H1 (cell line): ENCODE measurements at regions not wholly inside any gene's neighbourhood (a gene's known extent, or its start where the extent isn't known, plus 50 kb on each side); places are given as distances from the start of the nearest gene placed in this dataset.

Source experiments
- CTCF ChIA-PET: fragments of 300-600 bp; sonication (Branson Sonifier 250); formaldehyde crosslinking; loops from one replicate; lab custom pipeline; 2021; ENCODE audit not compliant: partially characterized antibody; lab: Charles Lee
- POLR2A ChIA-PET: fragments of 300-600 bp; sonication (Branson Sonifier 250); formaldehyde crosslinking; loops from one replicate; lab custom pipeline; 2021; ENCODE audit warnings: inconsistent platforms; ENCODE audit not compliant: partially characterized antibody; lab: Charles Lee
- DNase-seq, 2 experiments: peaks; one replicate each; pipeline versions ENCODE4 v3.0.0 to v3.0.0-alpha.2; 2010 to 2022; ENCODE audit warnings: low spot score in 2 of 2, low read depth in 1 of 2, mixed read lengths in 1 of 2
- FAIRE-seq: peaks from 2 replicates; lab custom pipeline; 2011; peaks lifted over from hg19 to GRCh38; lab: Jason Lieb, UNC
- H2AFZ ChIP-seq: 2 replicates; pipeline ENCODE4 v1.8.1; 2012; ENCODE audit warnings: low read length, inconsistent platforms
- H2AK5ac ChIP-seq: 2 replicates; pipeline ENCODE4 v1.6.1; 2013; ENCODE audit warnings: low read depth, low read length
- H2BK120ac ChIP-seq: replicated peaks from 2 replicates; pipeline ENCODE3; 2013; ENCODE audit warnings: low read depth, low read length, inconsistent platforms
- H2BK12ac ChIP-seq: 2 replicates; pipeline ENCODE4 v1.6.1; 2013; ENCODE audit warnings: low read depth, low read length
- H2BK15ac ChIP-seq: 2 replicates; pipeline ENCODE4 v1.6.1; 2013; ENCODE audit warnings: low read length
- H2BK20ac ChIP-seq: 2 replicates; pipeline ENCODE4 v1.6.1; 2013; ENCODE audit warnings: low read length
- H2BK5ac ChIP-seq: 2 replicates; pipeline ENCODE4 v1.6.1; 2013; ENCODE audit warnings: low read depth, low read length
- H3K14ac ChIP-seq: 2 replicates; pipeline ENCODE4 v1.6.1; 2013; ENCODE audit warnings: inconsistent platforms; ENCODE audit not compliant: insufficient read length
- H3K18ac ChIP-seq: 2 replicates; pipeline ENCODE4 v1.6.1; 2013; ENCODE audit warnings: low read length; ENCODE audit errors: extremely low read depth
- H3K23ac ChIP-seq: 2 replicates; pipeline ENCODE4 v1.6.1; 2013; ENCODE audit warnings: inconsistent platforms; ENCODE audit not compliant: insufficient read length
- H3K23me2 ChIP-seq: 2 replicates; pipeline ENCODE4 v1.6.1; 2013; ENCODE audit warnings: low read depth, low read length
- H3K27ac ChIP-seq: 2 replicates; pipeline ENCODE4 v1.6.1; 2011; ENCODE audit warnings: low read depth, low read length, inconsistent platforms
- H3K27me3 ChIP-seq, 4 experiments: replicated peaks in 1 of 4; 1 replicate in 1 of 4; 2 replicates in 3 of 4; pipeline versions ENCODE4 v1.6.1 to v1.8.1; 2011 to 2013; ENCODE audit warnings: low read length in 3 of 4, mild to moderate bottlenecking in 3 of 4, inconsistent platforms in 2 of 4, mixed read lengths in 2 of 4, moderate library complexity in 1 of 4; ENCODE audit not compliant: control insufficient read depth in 3 of 4, insufficient read depth in 3 of 4; ENCODE audit errors: extremely low read depth in 1 of 4
- H3K36me3 ChIP-seq, 4 experiments: 2 replicates each; pipeline versions ENCODE4 v1.6.1 to v1.8.1; 2011 to 2013; ENCODE audit warnings: mild to moderate bottlenecking in 4 of 4, low read length in 3 of 4, moderate library complexity in 2 of 4, control low read depth in 1 of 4, inconsistent platforms in 1 of 4; ENCODE audit not compliant: insufficient read depth in 4 of 4, control insufficient read depth in 2 of 4
- H3K4ac ChIP-seq: replicated peaks from 2 replicates; pipeline ENCODE3; 2013; ENCODE audit warnings: low read length, low read depth, mixed read lengths, inconsistent platforms; ENCODE audit not compliant: insufficient read length
- H3K4me1 ChIP-seq, 4 experiments: replicated peaks in 1 of 4; 1 replicate in 1 of 4; 2 replicates in 3 of 4; pipeline versions ENCODE4 v1.6.1 to v1.8.1; 2011 to 2013; ENCODE audit warnings: low read length in 3 of 4, inconsistent platforms in 2 of 4, mixed read lengths in 1 of 4; ENCODE audit not compliant: insufficient read depth in 4 of 4, control insufficient read depth in 3 of 4
- H3K4me2 ChIP-seq, 2 experiments: 2 replicates each; pipeline versions ENCODE4 v1.6.1 to v1.8.1; 2011 to 2013; ENCODE audit warnings: low read depth in 2 of 2, low read length in 2 of 2, control low read depth in 1 of 2, inconsistent platforms in 1 of 2, mild to moderate bottlenecking in 1 of 2; ENCODE audit not compliant: insufficient read depth in 1 of 2
- H3K4me3 ChIP-seq, 4 experiments: fragments of 200-600, 300-600 bp in 1 of 4; sonication (generic), shearing (Covaris generic), sonication (Bioruptor Twin) in 1 of 4; 2 replicates each; pipeline versions ENCODE4 v1.5.1 to v1.8.1; 2011 to 2016; ENCODE audit warnings: low read length in 4 of 4, low read depth in 3 of 4, control low read depth in 2 of 4, inconsistent platforms in 2 of 4, mild to moderate bottlenecking in 2 of 4, mixed read lengths in 1 of 4, moderate library complexity in 1 of 4; ENCODE audit not compliant: insufficient read depth in 2 of 4; ENCODE audit errors: extremely low read depth in 1 of 4
- H3K56ac ChIP-seq: replicated peaks from 2 replicates; pipeline ENCODE3; 2013; ENCODE audit warnings: low read depth, mild to moderate bottlenecking, mixed read lengths, low read length, inconsistent platforms; ENCODE audit not compliant: insufficient read length
- H3K79me1 ChIP-seq: 2 replicates; pipeline ENCODE4 v1.6.1; 2013; ENCODE audit warnings: low read depth, low read length, control low read depth
- H3K79me2 ChIP-seq, 2 experiments: 2 replicates each; pipeline versions ENCODE4 v1.6.1 to v1.8.1; 2012 to 2013; ENCODE audit warnings: low read length in 2 of 2, mild to moderate bottlenecking in 2 of 2, inconsistent platforms in 1 of 2; ENCODE audit not compliant: insufficient read depth in 2 of 2, control insufficient read depth in 1 of 2
- H3K9ac ChIP-seq, 4 experiments: replicated peaks in 1 of 4; 1 replicate in 1 of 4; 2 replicates in 3 of 4; pipeline versions ENCODE4 v1.6.1 to v1.8.1; 2011 to 2013; ENCODE audit warnings: low read depth in 3 of 4, low read length in 3 of 4, control low read depth in 2 of 4, mild to moderate bottlenecking in 2 of 4, moderate library complexity in 2 of 4, inconsistent platforms in 1 of 4; ENCODE audit errors: extremely low read depth in 1 of 4
- H3K9me3 ChIP-seq, 2 experiments: 2 replicates each; pipeline versions ENCODE4 v1.6.1 to v1.8.1; 2012 to 2013; ENCODE audit warnings: mild to moderate bottlenecking in 2 of 2, moderate library complexity in 2 of 2, control low read depth in 1 of 2, inconsistent platforms in 1 of 2, low read depth in 1 of 2, low read length in 1 of 2, mixed read lengths in 1 of 2; ENCODE audit not compliant: insufficient read depth in 2 of 2
- H4K20me1 ChIP-seq, 2 experiments: replicated peaks in 1 of 2; 2 replicates each; pipeline versions ENCODE3 to v1.8.1; 2011 to 2013; ENCODE audit warnings: inconsistent platforms in 2 of 2, low read length in 2 of 2, mild to moderate bottlenecking in 1 of 2; ENCODE audit not compliant: insufficient read depth in 2 of 2, control insufficient read depth in 1 of 2
- H4K5ac ChIP-seq: 2 replicates; pipeline ENCODE4 v1.6.1; 2013; ENCODE audit warnings: low read length, low read depth, mixed read lengths, inconsistent platforms; ENCODE audit not compliant: insufficient read length
- H4K8ac ChIP-seq: 2 replicates; pipeline ENCODE4 v1.8.0; 2013; ENCODE audit warnings: mild to moderate bottlenecking, moderate library complexity, low read length, inconsistent platforms; ENCODE audit not compliant: insufficient read depth; ENCODE audit errors: extremely low read depth
- H4K91ac ChIP-seq: replicated peaks from 2 replicates; pipeline ENCODE3; 2013; ENCODE audit warnings: low read length, mixed read lengths, inconsistent platforms; ENCODE audit not compliant: insufficient read length
- BACH1 ChIP-seq: IDR thresholded peaks from 2 replicates; pipeline ENCODE4 v1.6.1; 2012; ENCODE audit warnings: low read length, improper control_type of control experiment
- BRCA1 ChIP-seq: IDR thresholded peaks from 2 replicates; pipeline ENCODE4 v1.6.1; 2012; ENCODE audit warnings: low read depth, low read length, improper control_type of control experiment
- CHD1 ChIP-seq: IDR thresholded peaks from 2 replicates; pipeline ENCODE4 v1.6.1; 2012; ENCODE audit warnings: low read depth, low read length, improper control_type of control experiment
- CHD2 ChIP-seq: IDR thresholded peaks from 2 replicates; pipeline ENCODE4 v1.6.1; 2012; ENCODE audit warnings: low read length, improper control_type of control experiment
- KDM1A ChIP-seq: fragments of 200-600, 300-600 bp; sonication (generic); IDR thresholded peaks from 2 replicates; pipeline ENCODE4 v1.7.1; 2016; ENCODE audit warnings: mild to moderate bottlenecking, low read length, borderline replicate concordance
- WGBS, 2 experiments: shearing (Covaris generic) in 1 of 2; methylation state at CpG; one replicate each; pipeline versions ENCODE4 v1.1.6 to v1.1.7; 2013 to 2015; ENCODE audit warnings: low lambda C conversion rate in 2 of 2, mixed read lengths in 2 of 2, inconsistent platforms in 1 of 2, low coverage in 1 of 2, missing lambda C conversion rate in 1 of 2; ENCODE audit not compliant: insufficient replicate concordance in 2 of 2, insufficient coverage in 1 of 2, insufficient read length in 1 of 2; ENCODE audit errors: extremely low coverage in 1 of 2, missing lambda C conversion rate in 1 of 2; 5-methylcytosine and 5-hydroxymethylcytosine counted together

DNA sequence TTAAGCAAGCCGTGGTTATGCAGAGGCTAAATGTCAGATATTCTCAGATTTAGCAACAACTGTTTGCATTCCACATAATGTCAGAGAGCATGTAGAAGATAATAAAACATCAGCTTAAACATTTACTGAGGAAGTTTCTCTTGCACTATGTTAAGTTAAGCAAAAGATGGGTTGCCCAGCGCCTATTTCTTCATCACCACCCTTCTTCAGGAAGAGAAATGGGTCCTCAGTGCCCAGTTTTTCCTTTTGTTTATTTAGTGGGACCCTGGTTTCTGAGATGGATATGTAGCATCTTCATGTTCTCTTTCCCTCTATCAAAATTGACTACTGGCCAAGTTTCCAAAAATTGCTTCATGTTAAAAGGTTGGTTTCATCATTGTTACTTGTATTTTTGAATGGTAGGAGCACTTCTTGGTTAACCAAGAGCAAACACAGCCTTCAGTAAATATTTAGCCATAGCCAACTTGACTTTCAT is 356.8 kb downstream of the RFC3 start:
- Histone ChIP-seq H2AK5ac (no peak overlapping the region), H4K91ac (no peak overlapping the region), H3K9ac (no peak overlapping the region), H3K27me3 (peaks cover 0 to 1% (median 0%) of the 10 kb centered on the region in 4 experiments; a peak in 1 of 7 replicates), H2BK15ac (no peak overlapping the region), H3K4ac (no peak overlapping the region), H3K18ac (no peak overlapping the region), H2BK12ac (no peak overlapping the region), H2BK20ac (no peak overlapping the region)
- POLR2A ChIA-PET, result no interaction called here
- no peak for FAIRE-seq
- WGBS, 2 experiments, result 98% methylated on average over 2 of the region's 2 CpGs; no CpG with 5 or more reads in 1 of the 2 experiments
- no peak for TF ChIP-seq CHD1
- no peak for TF ChIP-seq BACH1
- no peak for TF ChIP-seq KDM1A
- no peak for TF ChIP-seq CHD2
- TF ChIP-seq BRCA1, result no peak
- TF ChIP-seq, all 59 proteins: peak for 0
- Histone ChIP-seq H3K23ac (no peak overlapping the region), H3K27ac (no peak overlapping the region), H4K8ac (no peak overlapping the region), H4K5ac (no peak overlapping the region), H4K20me1 (no peaks in the 10 kb centered on the region), H3K14ac (no peak overlapping the region), H3K4me2 (no peak overlapping the region), H3K79me2 (no peaks in the 10 kb centered on the region), H3K4me3 (no peak overlapping the region), H3K9me3 (no peaks in the 10 kb centered on the region), H3K56ac (no peak overlapping the region), H3K4me1 (peaks cover 0 to 4% (median 0%) of the 10 kb centered on the region in 4 experiments; a peak in 1 of 7 replicates), H2BK5ac (no peak overlapping the region), H2AFZ (no peak overlapping the region), H3K36me3 (no peaks in the 10 kb centered on the region), H3K23me2 (no peaks in the 10 kb centered on the region; the same call in 1 of the 2 replicates), H2BK120ac (no peak overlapping the region), H3K79me1 (no peaks in the 10 kb centered on the region)
- CTCF ChIA-PET, result no interaction called here
- no peak for DNase-seq
